ENCODE measurements at regions not wholly inside any gene's neighbourhood (a gene's known extent, or its start where the extent isn't known, plus 50 kb on each side); places are given as distances from the start of the nearest gene placed in this dataset.

- no peak for TF ChIP-seq EZH2phosphoT487 (IDR thresholded peaks at IDR 0.05; ENCODE audit: borderline replicate concordance, low read length)
- no peak for TF ChIP-seq CTCF (IDR thresholded peaks at IDR 0.05; ENCODE audit: low read depth, low read length, poor library complexity, severe bottlenecking)
Measured at GRCh38 chr1:89462250-89462649, 62.4 kb upstream of the LRRC8B start.

Data from DOHH2 (cell line).